Body of pancreas (tissue), 4 donors: ENCODE measurements at regions not wholly inside any gene's neighbourhood (a gene's known extent, or its start where the extent isn't known, plus 50 kb on each side); places are given as distances from the start of the nearest gene placed in this dataset.

Experiments
- ATAC-seq: fragments of 150-250 bp; one replicate; pipeline ENCODE4 v1.9.1; 2016
- DNase-seq, 4 donors: peaks; one replicate each; pipeline ENCODE4 v3.0.0-alpha.2; 2019
- H3K27ac ChIP-seq, 4 donors: fragments of 200-600 bp; sonication (generic); 1 replicate in 3 of 4; 2 replicates in 1 of 4; pipeline versions ENCODE4 v1.5.1 to v1.6.1; 2016 to 2019; ENCODE audit warnings: mild to moderate bottlenecking in 1 of 4, mixed read lengths in 1 of 4, moderate library complexity in 1 of 4
- H3K27me3 ChIP-seq, 2 donors: fragments of 200-600 bp; sonication (generic); one replicate each; pipeline ENCODE4 v1.6.0; 2016; ENCODE audit warnings: mild to moderate bottlenecking in 1 of 2
- H3K36me3 ChIP-seq, 2 donors: fragments of 200-600 bp; sonication (generic); replicated peaks in 1 of 2; 2 replicates each; pipeline ENCODE4 v1.5.1; 2016; ENCODE audit warnings: low read depth in 2 of 2; ENCODE audit not compliant: insufficient read depth in 1 of 2
- H3K4me1 ChIP-seq: fragments of 200-600 bp; sonication (generic); one replicate; pipeline ENCODE4 v1.6.0; 2016
- H3K4me3 ChIP-seq, 2 donors: fragments of 200-600 bp; sonication (generic); 1 replicate in 1 of 2; 2 replicates in 1 of 2; pipeline ENCODE4 v1.5.1; 2016 to 2019
- H3K9me3 ChIP-seq, 3 donors: fragments of 200-600 bp; sonication (generic); 1 replicate in 2 of 3; 2 replicates in 1 of 3; pipeline ENCODE4 v1.5.1; 2016
- POLR2A ChIP-seq, 3 donors: fragments of 450-650 bp; IDR thresholded peaks; one replicate each; pipeline ENCODE4 v1.6.1; 2016; ENCODE audit warnings: antibody characterized with exemption in 3 of 3, mild to moderate bottlenecking in 2 of 3
- WGBS, 2 donors: methylation state at CpG; one replicate each; pipeline ENCODE4 v1.1.5; 2017; 5-methylcytosine and 5-hydroxymethylcytosine counted together
- intact Hi-C: fragments of 100-400 bp; cut with DNase I; formaldehyde crosslinking; loops from one replicate; pipeline ENCODE4 v1.15.1; 2023
- TF ChIP-seq, protein P1 (sequence below), 7 experiments: fragments of 450-650 bp in 4 of 7; fragments of 200-600 bp in 3 of 7; sonication (generic) in 3 of 7; IDR thresholded peaks; one replicate each; pipeline ENCODE4 v1.5.1; 2016 to 2019; ENCODE audit warnings: antibody characterized with exemption in 7 of 7

GRCh38 chr13:107392205-107392604 lies 823.1 kb downstream of the LIG4 start:
- ATAC-seq = no peak
- Histone ChIP-seq H3K27ac (no peak overlapping the region), H3K9me3 (no peaks in the 10 kb centered on the region), H3K4me1 (no peaks in the 10 kb centered on the region), H3K4me3 (no peak overlapping the region), H3K36me3 (no peaks in the 10 kb centered on the region), H3K27me3 (no peaks in the 10 kb centered on the region)
- TF ChIP-seq, protein P1, sequence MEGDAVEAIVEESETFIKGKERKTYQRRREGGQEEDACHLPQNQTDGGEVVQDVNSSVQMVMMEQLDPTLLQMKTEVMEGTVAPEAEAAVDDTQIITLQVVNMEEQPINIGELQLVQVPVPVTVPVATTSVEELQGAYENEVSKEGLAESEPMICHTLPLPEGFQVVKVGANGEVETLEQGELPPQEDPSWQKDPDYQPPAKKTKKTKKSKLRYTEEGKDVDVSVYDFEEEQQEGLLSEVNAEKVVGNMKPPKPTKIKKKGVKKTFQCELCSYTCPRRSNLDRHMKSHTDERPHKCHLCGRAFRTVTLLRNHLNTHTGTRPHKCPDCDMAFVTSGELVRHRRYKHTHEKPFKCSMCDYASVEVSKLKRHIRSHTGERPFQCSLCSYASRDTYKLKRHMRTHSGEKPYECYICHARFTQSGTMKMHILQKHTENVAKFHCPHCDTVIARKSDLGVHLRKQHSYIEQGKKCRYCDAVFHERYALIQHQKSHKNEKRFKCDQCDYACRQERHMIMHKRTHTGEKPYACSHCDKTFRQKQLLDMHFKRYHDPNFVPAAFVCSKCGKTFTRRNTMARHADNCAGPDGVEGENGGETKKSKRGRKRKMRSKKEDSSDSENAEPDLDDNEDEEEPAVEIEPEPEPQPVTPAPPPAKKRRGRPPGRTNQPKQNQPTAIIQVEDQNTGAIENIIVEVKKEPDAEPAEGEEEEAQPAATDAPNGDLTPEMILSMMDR (IDR thresholded peaks at IDR 0.05) = no peak
- no peak for TF ChIP-seq POLR2A (IDR thresholded peaks at IDR 0.05)
- no peak for DNase-seq
- WGBS, 2 donors = 24 to 32% methylated on average over 1 of the region's 1 CpG
- intact Hi-C loops = no loop called here

GRCh38 chr13:107387525-107387924 lies 819.6 kb upstream of the ARGLU1 start:
- no peaks in the 10 kb centered on the region for H3K4me1 ChIP-seq
- no peak overlapping the region for H3K27ac ChIP-seq
- TF ChIP-seq, protein P1 (IDR thresholded peaks at IDR 0.05) = no peak
- H3K36me3 ChIP-seq = no peaks in the 10 kb centered on the region
- H3K9me3 ChIP-seq = no peaks in the 10 kb centered on the region
- ATAC-seq (no peak), DNase-seq (no peak)
- WGBS, 2 donors = 52 to 54% methylated on average over 2 of the region's 2 CpGs
- H3K4me3 ChIP-seq = no peak overlapping the region
- intact Hi-C loops = no loop called here
- H3K27me3 ChIP-seq = no peaks in the 10 kb centered on the region

DNA sequence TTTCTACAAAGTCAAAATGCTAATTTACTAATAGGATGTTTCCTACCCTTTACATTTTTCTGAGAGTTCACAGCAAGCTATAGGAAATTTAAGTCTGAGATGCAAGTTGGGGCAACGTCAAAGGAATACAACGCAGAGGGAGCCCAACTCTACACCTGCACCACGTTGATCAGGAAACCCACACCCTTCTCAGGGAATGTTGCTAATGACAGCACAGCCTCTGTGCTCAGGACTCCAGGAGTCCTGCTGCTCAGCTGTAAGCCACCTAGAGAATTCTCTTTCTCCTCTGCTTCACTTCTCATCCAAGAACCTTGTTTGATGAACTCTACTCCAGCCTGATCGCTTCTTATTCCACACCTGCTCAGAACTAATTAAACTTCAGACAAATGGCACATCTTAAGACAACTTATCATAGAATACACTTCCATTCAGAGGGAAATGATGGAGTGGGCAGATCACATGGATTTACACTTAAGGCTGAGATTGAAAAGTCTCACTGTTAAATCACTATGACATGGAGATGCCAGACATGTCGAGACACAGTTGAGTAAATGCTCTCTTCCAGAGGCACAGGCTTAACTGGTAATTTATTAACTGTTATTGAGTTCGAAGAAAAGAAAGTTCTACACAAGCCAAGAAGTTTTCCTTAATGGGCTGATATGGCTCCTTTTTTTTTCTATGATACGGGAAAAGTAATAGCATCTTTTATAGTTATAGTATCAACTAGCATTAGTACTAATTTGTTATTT lies 811.6 kb upstream of the ARGLU1 start:
- Histone ChIP-seq H3K4me3 (no peak overlapping the region), H3K27ac (no peak overlapping the region), H3K9me3 (no peaks in the 10 kb centered on the region), H3K4me1 (no peaks in the 10 kb centered on the region), H3K27me3 (no peaks in the 10 kb centered on the region), H3K36me3 (no peaks in the 10 kb centered on the region)
- DNase-seq (no peak), ATAC-seq (no peak)
- WGBS, 2 donors = 31 to 38% methylated on average over 7 of the region's 7 CpGs
- TF ChIP-seq, protein P1 (IDR thresholded peaks at IDR 0.05) = no peak
- no peak for TF ChIP-seq POLR2A (IDR thresholded peaks at IDR 0.05)
- intact Hi-C loops = no loop called here

GRCh38 chr13:107376341-107377125 lies 808.6 kb upstream of the ARGLU1 start:
- DNase-seq (no peak), ATAC-seq (no peak)
- no peaks in the 10 kb centered on the region for H3K4me1 ChIP-seq
- intact Hi-C loops = no loop called here
- H3K4me3 ChIP-seq = no peak overlapping the region
- TF ChIP-seq, protein P1 (IDR thresholded peaks at IDR 0.05) = no peak
- TF ChIP-seq POLR2A (IDR thresholded peaks at IDR 0.05) = no peak
- WGBS, 2 donors = 42 to 44% methylated on average over 6 of the region's 6 CpGs
- H3K27me3 ChIP-seq = no peaks in the 10 kb centered on the region
- no peak overlapping the region for H3K27ac ChIP-seq
- no peaks in the 10 kb centered on the region for H3K36me3 ChIP-seq
- H3K9me3 ChIP-seq = no peaks in the 10 kb centered on the region
